ENCODE measurements at regions not wholly inside any gene's neighbourhood (a gene's known extent, or its start where the extent isn't known, plus 50 kb on each side); places are given as distances from the start of the nearest gene placed in this dataset.

DNA sequence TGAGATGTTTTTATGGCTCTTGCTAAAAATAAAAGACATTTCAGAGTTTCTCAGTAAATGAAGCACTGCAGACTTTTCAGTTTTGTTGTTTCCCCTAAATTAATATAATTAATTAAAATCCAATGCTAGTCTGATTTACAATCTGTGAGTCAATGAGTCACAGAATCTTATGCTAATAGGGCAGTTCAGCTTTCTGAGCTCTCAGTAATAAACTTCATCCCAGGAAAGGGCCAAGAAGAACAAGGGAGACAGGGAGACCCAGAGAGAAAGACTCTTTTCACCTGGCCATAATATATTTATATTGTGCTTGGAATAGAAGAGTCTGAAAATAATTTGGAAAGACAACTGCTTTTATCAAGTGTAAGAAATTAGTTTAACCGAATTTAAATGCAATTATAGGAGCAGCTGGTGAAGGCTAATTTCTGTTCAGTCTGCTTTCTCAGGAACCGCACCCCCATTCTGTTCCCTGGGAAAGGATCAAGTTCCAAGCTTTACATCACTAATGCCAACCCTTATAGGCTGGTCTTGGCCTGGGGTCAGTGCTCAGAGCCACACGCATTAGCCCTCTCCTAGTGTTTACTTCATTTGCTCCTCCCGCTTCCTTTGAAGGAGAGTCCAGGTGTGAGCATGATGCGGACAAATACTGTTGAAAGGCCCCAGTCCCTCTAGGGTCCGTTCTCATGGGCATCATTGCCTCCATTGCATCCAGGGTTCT lies 145.6 kb downstream of the ZBTB18 start:
- no peak for DNase-seq

DNA sequence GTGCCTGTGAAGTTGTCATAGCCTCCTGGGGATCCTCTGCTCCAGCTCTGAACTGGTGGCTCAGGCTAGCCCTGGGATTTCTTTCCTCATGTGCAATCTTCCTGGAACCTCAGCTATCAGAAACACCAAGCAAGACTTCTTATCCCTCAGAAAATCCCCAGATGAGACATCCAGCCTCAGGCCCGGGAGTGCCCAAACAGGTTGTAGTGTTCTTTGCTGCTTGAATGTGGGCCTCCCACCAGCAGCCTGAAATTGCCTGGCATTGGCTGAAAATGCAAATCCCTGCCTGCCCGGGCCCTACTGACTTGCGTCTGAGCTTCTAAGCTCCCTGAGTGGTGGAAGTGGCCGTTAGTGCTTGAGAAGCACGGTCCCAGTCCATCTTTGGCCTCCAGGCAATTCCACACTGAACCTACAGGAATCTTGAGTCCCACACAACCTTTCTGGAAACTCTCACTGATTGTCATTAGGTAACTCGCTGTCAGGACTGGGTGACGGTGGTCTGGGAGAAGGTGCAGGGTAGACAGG lies 146.8 kb downstream of the ZBTB18 start:
- no peak for DNase-seq

DNA sequence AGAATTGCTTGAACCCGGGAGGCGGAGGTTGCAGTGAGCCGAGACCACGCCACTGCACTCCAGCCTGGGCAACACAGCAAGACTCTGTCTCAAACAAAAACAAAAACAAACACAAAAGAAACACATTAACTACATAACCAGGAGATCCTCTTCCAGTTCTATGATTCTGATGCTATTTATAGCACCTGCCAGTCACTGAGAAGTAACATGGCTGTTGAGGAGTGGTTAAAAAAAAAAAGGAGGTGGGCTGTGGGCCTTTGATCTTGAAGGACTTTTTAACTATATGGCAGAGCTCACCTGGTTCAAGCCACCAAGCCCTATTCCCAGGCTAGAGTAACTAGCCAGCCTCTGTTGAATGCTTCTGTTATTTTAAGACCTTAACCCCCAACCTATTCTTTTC lies 148.8 kb downstream of the ZBTB18 start:
- no peak for DNase-seq

DNA sequence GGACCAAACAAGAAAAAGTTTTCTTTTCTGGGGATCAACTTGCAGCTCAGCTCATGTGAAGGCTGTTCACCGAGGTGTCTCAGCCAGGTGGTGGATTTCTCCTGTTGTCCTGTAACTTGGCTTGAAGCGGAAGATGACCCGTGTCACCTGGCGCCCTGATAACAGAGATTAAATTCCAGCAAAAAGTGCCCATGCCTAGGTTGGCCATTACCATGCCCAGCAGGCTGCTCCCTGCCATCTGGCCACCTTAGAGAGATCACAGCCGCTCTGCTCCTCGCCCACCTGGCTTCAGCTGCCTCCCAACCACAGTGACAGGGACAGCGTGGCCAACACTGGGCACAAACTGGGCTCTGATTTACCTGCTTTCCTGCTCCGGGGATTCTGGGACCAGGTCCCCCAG lies 149.5 kb downstream of the ZBTB18 start:
- DNase-seq, result no peak

DNA sequence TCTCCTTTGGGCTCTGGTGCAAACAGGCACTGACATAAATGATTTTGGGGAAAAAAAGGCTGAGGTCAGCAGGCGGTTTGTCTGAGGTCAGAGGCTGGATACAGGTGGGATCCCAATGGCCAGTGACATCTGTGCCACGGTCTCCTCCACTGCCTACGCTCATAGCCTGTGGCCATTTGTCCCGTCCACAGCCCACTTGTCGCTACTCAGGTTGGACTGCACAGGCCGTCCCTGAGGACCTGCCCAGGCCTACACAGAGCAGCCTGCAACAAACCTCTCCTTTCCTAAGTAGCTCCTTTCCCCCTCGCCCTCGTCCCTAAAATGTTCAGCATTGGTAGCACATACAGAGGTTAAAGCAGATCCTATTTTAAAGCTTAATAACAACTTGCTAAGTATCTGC lies 150.7 kb downstream of the ZBTB18 start:
- no peak for DNase-seq

DNA sequence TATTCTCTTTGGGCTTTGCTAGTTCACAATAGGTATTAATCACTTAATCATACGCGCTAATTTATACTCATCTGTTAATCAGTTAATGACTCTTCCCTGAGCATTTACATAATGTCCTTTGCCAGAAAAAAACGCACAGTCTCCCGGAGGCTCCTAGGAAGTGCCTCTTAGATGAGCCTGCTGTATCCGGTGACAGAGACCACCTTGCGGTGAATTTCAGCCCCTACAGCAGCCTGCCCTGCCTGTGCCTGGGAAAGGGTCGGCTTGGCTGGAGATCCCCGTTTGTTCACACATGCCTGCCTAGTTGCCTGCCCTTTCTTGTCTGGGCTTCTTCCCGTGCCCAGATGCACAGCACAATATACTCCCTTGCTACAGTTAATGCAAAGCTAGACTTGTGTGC lies 152.9 kb downstream of the ZBTB18 start:
- DNase-seq, result no peak

DNA sequence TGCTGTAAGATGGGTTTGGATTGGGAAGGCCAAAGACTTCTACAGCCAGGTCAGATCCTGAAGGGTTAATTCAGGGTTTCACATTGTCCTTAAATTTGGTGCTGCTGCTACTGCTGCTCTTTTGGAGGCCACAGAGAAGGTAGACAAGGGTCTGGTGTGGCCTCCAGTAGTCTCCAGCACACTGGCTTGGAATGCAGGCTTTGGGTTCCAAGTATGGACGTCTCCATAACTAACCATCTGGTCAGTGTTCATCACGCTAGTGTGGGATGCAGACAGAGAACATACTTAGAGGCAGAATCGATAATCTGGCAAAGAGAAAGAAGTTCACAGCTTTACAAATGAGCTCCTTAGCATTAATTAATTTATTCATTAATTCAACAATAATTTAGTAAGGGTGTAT lies 154.1 kb downstream of the ZBTB18 start:
- DNase-seq, result no peak

DNA sequence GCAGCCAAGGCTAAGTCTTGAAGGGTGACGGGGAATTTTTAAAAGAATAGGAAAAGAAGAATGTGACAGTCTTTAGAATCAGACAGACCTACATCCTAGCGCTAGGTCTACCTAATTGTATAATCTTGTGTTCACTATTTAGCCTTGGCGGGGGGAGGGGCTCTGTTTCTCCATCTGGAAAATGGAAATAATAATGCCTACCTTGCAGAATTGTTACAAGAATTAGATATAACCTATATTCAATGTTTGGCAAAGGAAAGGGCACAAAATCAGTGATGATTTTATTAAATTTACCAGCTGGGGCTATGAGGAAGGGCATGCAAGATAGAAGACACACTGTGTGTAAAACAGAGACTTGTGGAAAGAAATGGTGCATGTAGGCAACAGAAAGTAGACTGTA lies 154.8 kb downstream of the ZBTB18 start:
- DNase-seq, result no peak

DNA sequence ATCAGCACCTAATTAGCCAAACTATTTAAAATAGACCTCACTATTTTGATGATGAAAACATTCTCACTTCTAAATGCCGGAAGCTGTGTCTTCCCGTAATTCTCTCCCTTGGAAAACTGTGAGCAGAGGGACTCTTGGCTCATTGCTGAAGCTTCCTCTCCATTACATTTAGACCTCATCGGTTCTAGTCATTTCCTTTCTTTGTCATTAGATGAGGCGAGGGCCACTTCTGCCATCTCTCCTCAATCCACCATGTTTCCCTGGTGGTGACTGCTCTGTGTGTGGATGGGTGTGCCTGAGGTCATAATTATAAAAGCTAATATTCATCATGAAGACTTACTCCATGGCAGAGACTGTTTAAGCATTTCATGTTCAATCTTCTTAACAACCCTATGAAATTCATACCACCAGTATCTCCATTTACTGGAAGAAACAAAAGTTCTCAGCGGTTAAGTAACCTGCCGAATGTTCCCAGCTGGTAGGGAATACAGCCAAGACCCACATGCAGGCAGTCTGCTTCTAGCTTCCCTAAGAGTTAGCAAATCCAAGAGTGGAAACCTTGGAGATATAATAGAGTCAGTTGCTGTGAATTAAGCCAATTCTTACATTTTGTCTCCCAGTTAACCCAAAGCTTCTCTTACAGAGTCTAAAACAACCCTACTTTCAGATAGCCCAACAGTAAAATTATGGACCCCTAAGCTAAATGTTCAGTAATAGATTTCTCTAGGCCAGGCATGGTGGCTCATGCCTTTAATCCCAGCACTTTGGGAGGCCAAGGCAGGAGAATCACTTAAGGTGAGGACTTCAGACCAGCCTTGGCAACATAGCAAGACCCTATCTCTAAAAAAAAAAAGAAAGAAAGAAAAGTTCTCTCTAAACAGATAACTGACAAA lies 156.2 kb downstream of the ZBTB18 start:
- no peak for DNase-seq

DNA sequence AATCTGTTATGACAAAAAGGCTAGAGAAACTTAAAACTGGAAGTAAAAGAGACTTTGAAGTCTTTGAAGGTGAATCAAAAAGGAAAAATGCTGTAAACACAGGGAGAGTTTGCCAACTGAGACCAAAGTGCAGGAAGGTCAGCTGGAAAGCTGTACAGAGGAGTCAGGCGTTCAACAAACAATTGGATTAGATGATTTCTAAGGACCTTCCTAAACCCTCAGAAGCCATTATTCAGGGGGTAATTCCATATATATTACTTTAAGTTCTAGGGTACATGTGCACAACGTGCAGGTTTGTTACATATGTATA lies 156.8 kb downstream of the ZBTB18 start:
- DNase-seq, result no peak

DNA sequence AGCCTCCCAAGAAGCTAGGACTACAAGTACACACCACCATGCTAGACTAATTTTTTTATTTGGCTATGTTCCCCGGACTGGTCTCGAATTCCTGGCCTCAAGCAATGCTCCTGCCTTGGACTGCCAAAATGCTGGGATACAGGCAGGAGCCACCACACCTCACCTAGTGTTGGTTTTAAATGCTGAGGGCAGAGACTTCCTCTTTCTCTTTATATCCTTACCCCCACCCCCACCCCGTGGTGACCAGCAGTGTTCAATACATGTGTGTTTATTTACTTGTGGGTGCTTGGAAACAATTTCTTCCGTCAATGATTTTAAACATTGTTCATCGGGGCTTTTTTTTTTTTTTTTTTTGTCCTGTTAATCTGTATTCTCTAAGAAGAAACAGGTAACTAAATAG lies 158.9 kb downstream of the ZBTB18 start:
- DNase-seq, result no peak

DNA sequence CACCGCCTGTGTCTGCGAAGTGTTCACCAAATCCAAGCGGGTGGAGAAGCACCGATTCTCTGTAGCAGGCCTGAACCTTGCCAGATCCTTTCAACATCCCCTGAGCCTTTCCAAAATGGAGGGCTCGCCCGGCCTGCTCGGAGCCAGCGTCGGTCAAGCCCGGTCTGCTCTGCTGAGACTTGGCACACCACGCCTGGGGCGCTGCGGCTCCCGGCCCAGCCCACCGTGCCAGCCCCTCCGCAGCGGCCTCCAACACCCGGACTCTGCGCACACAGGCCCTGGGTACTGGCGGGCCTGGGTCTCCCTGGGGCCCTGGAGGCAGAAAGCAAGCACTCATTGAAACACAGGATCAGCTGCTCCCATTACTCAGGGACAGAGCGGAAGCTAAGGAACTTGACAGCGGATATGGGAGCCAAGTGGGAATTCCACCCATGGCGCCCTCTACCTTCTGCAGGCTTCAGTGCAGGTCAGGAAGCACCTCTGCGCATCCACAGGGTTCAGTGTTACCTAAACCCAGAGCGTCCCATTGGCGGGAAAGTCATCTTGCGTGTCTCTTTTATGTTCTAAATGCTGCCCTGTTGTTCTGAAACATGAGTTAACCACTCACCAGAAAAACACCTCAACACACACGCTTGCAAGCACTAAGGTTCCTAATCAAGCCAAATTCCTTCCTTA lies 159.9 kb downstream of the ZBTB18 start:
- no peak for DNase-seq

DNA sequence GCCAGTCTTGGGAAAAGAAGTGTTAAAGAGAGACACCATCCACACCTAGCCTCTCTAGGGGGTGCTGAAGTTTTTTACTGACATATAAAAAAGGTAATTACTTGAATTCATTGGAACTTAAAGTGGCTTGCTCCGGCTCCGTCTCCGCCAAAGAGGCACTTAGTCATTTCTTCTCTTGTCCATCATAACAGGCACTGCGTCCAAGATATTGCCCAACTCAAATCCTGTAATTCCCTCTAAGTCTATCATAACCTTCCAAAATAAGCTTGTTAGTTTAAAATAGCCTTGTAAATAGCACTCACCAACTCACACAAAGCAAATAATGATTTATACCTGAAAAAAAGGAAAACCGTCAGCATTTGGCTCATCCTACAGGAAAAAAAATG lies 160.5 kb downstream of the ZBTB18 start:
- no peak for DNase-seq

DNA sequence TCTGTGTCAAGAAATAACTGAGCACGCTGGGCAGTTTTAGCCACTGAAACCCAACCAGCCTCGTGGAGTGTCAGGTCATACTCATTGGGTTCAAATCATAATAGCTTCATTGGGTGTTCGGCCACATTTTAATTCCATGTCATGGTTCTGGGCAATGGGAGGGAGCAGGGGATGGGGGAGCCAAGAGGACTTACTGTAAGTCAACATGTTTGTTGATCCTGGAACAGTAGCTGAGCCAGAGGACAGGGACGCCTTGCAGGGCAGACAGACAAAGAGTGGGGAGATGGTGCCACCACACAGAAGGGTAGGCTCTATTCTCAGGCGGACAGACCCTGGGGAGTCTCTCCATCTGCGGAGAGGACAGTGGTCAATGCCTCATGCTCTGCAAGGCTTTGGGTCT lies 161.1 kb downstream of the ZBTB18 start:
- DNase-seq, result no peak

DNA sequence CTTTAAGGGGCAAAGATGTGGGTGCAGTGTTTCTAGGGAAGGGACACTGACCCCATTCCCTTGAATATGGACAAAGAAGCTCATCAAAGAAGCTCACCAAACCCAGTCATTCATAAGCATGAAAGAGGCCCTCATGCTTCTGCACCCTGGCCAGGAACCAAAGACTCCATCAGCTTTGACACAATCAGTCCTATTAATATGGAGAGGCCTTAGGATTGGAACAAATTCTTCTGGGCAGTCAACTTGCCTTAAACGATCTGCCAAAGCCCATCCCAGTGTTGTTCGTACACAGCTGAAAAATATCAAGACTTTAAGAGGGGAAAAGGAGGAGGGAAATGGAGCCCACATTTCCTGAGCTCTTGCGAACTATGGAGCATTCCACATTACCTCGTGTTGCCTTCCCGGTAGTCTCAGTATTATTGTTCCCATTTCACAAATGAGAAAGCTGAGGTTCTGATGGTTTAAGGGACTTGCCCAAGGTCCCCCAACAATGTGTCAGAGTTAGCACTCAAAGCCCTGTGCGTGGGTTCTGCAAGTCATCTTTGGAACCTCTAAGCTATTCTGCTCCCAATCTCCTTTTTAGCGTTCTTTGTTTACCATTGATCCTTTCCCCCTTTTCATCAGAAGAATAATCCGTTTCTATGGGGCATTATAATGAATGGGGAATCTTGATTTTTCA lies 161.9 kb downstream of the ZBTB18 start:
- no peak for DNase-seq

DNA sequence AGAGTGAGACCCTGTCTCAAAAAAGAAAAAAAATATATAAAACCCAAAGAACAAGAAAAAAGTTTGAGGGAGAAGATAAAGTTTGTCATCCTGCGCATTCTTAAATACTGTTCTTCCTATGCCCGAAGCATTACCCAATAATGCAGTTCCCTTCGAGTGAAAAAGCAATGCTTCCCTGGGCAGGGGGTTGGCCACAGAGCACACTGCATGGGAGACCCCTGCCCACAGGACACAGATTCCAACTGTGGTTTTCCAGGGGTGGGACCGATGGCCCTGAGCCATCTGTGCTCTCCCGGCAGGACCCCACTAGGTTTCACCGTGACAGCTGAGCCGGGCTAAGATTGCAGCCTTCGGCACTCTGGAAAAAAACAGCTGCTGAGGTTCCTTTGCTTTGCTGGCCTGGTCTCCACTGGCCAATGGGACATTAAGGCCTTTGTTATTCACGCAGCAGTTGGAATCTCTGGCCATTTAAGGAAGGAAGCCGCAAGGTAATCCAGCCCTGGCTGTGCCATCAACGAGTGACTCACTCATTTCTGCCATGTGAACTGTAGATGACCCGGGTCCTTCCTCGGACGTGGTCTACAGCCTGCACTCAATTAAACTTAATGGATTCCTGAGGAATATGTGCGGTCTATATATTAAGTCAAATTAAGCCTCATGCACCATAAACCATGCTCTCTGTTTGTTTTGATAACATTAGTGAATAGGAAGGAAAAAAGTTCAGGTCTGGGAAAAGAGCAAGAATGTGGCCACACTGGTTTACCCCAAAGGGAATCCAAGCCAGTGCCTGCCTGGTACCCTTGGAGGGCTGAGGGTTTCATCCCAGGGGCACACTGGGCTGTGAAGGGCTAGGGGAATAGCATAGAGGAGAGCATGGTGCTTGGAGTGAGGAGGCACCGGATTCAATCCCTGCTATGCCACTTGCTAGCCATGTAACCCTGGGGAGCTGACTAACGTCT lies 163.2 kb downstream of the ZBTB18 start:
- DNase-seq, result peak; percentile 63

DNA sequence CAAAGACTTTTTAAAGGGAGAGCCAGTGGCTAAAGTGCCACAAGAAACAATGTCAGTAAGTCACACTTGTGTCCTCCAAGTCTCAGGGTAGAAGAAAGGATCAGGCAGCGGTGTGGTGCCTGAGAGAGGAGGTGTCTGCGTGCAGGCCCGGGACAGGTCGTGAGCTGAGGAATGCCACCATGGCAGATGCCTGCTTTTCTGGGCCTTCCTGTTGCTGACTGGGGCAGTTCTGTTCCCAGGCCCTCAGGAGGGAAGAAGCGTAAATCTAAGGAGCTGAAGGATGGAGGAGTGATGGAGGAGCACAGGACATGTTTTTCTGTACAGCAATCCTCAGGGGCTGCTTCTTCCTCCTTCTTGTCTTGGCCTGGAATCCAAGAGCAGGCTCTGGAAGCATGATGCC lies 165.8 kb downstream of the ZBTB18 start:
- DNase-seq, result no peak

DNA sequence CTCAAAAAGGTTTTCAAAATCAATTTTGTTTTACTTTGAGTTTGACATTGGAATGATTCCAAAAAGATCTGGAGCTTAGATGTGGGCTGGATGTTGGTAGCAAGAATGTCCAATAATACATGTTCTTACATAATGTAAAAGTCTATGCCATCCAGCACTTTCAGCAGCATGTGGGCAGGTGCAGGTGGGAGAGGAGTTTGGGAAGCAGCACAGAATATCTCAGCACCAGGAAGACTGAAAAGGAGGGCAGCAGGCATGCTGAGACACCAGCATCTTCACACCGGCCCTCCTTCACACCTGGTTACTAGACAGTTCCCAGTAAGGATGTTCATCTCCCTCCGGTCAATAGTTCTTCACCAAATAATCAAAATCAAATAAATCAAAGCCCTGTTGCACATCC lies 166.6 kb downstream of the ZBTB18 start:
- no peak for DNase-seq

DNA sequence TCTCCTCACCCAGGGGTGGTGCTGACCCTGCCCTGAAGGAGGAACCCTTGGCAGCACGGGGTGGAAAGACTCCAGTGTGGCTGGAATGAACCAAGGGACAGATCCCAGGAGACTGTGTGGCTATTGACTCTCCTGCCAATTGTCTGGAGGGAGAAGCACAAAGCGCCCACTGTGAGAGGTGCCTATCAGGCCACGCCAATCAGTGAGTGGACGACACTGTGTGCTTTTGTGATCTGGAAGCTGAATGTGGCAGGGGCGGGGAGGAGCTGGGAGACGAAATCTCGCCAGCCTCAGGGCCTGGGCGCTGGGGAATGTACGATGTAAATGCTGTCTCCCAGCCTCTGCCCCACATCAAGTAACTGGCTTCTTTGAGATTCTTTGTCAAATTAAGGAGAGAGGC lies 167.1 kb downstream of the ZBTB18 start:
- DNase-seq, result no peak

DNA sequence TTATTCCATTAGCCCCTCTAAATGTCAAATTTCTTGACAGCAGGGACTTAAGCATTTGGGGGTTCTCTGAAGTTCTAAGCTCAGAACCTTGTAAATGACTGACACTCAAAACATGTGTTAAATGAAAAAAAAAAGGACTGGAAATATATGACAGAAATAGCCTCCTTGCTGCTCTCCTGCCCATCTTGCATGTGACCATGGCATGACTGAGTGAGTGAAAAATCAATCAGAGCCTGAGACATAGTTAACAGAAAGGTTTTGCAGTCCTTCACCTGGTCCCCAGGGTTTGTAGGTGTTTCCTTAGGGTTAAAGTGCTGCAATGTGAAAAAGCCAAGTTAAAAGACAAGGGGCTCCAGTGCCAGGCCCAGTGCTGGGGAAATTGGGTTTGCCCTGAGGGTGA lies 168.1 kb downstream of the ZBTB18 start:
- DNase-seq, result no peak

DNA sequence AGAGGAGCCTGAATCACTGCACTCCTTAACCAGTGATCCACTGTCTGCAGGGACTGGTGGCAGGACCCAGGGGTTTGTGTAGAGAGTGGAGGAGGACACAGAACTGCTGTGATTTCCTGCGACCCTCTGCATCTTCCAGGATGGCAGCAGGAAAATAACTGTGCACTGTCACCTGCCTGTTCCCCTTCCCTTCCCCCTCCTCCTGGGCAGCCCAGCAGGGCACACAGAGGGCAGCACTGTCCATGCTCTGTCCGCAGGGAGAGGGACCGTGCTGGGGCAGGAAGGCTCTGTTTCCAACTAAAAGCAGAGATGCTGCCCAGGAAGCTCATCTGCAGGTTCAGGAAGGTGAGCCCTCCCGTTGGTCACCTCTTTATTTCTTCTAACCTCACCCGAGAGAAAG lies 168.7 kb downstream of the ZBTB18 start:
- no peak for DNase-seq

DNA sequence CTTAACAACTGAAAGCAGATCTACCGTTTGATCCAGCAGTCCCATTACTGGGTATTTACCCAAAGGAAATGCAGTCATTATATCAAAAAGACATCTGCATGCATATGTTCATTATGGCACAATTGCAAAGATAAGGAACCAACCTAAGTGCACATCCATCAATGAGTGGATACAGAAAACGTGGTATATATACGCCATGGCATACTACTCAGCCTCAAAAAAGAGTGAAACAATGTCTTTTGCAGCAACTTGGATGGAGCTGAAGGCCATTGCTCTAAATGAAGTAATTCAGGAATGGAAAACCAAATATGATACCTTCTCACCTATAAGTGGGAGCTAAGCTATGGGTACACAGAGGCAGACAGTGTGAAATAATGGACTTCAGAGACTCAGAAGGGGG lies 169.3 kb downstream of the ZBTB18 start:
- DNase-seq, result no peak
